CD4-positive, alpha-beta T cell treated with Interleukin-17A for 4 hours (primary cell): ENCODE measurements at regions not wholly inside any gene's neighbourhood (a gene's known extent, or its start where the extent isn't known, plus 50 kb on each side); places are given as distances from the start of the nearest gene placed in this dataset.
"Not testable (repeated sequence)": the region's sequence is repeated elsewhere in the genome, so short reads cannot be mapped to it uniquely, and the experiment has no call there.

Experiments used
- DNase-seq: peaks from one replicate; pipeline ENCODE4 v3.0.0-alpha.2; 2020; ENCODE audit warnings: mixed read lengths

- DNase-seq: no peak
Measured at GRCh38 chr1:143691971-143692529, 279.7 kb downstream of the FAM72C start.

GRCh38 chr1:143691400-143691891 lies 280.3 kb downstream of the FAM72C start:
- DNase-seq: no peak

GRCh38 chr1:143689781-143690180 lies 282.0 kb downstream of the FAM72C start:
- DNase-seq: no peak

- no peak for DNase-seq
Measured at GRCh38 chr1:143680304-143680703, 291.5 kb downstream of the FAM72C start.

GRCh38 chr1:143672983-143673382 lies 298.8 kb downstream of the FAM72C start:
- DNase-seq: no peak

GRCh38 chr1:143667730-143668129 lies 304.1 kb downstream of the FAM72C start:
- DNase-seq: no peak

GRCh38 chr1:143666851-143667250 lies 304.9 kb downstream of the FAM72C start:
- no peak for DNase-seq

GRCh38 chr1:143665606-143666005 lies 306.2 kb downstream of the FAM72C start:
- no peak for DNase-seq

- DNase-seq: not testable (repeated sequence)
Measured at GRCh38 chr1:143663056-143663455, 308.7 kb downstream of the FAM72C start.

GRCh38 chr1:143661418-143662101 lies 310.2 kb downstream of the FAM72C start:
- DNase-seq: no peak

- no peak for DNase-seq
Measured at GRCh38 chr1:143660354-143660941, 311.3 kb downstream of the FAM72C start.

- no peak for DNase-seq
Measured at GRCh38 chr1:143653429-143653802, 318.4 kb downstream of the FAM72C start.

- DNase-seq: no peak
Measured at GRCh38 chr1:143652744-143653428, 318.9 kb downstream of the FAM72C start.

GRCh38 chr1:143652187-143652586 lies 319.6 kb downstream of the FAM72C start:
- DNase-seq: no peak

GRCh38 chr1:143651350-143651992 lies 320.3 kb downstream of the FAM72C start:
- DNase-seq: no peak

- DNase-seq: not testable (repeated sequence)
Measured at GRCh38 chr1:143644035-143644434, 327.8 kb downstream of the FAM72C start.

GRCh38 chr1:143643148-143643885 lies 328.5 kb downstream of the FAM72C start:
- no peak for DNase-seq

- DNase-seq: no peak
Measured at GRCh38 chr1:143625886-143626285, 345.9 kb downstream of the FAM72C start.

GRCh38 chr1:143619851-143620250 lies 351.9 kb downstream of the FAM72C start:
- no peak for DNase-seq

- no peak for DNase-seq
Measured at GRCh38 chr1:143611159-143611558, 360.6 kb downstream of the FAM72C start.

- DNase-seq: no peak
Measured at GRCh38 chr1:143610196-143610595, 361.6 kb downstream of the FAM72C start.

- DNase-seq: no peak
Measured at GRCh38 chr1:143604887-143605286, 366.9 kb downstream of the FAM72C start.
